Hepatocyte (in vitro differentiated cells): ENCODE measurements at regions not wholly inside any gene's neighbourhood (a gene's known extent, or its start where the extent isn't known, plus 50 kb on each side); places are given as distances from the start of the nearest gene placed in this dataset.

Source experiments
- DNase-seq: peaks from one replicate; pipeline ENCODE4 v3.0.0-alpha.2; 2016; ENCODE audit warnings: low spot score
- H2AFZ ChIP-seq: fragments of 200-600 bp; sonication (generic); 2 replicates; pipeline ENCODE4 v1.6.0; 2016; ENCODE audit warnings: antibody characterized with exemption, mild to moderate bottlenecking
- H3K27ac ChIP-seq: fragments of 200-600 bp; sonication (generic); 2 replicates; pipeline ENCODE4 v1.5.1; 2016; ENCODE audit warnings: mild to moderate bottlenecking
- H3K27me3 ChIP-seq: fragments of 200-600 bp; sonication (generic); 2 replicates; pipeline ENCODE4 v1.6.1; 2016
- H3K36me3 ChIP-seq: fragments of 200-600 bp; sonication (generic); replicated peaks from 2 replicates; pipeline ENCODE4 v1.5.1; 2016; ENCODE audit warnings: low read depth; ENCODE audit not compliant: insufficient read depth
- H3K4me1 ChIP-seq: fragments of 200-600 bp; sonication (generic); 2 replicates; pipeline ENCODE4 v1.5.1; 2016; ENCODE audit warnings: mild to moderate bottlenecking, moderate library complexity; ENCODE audit not compliant: insufficient read depth
- H3K4me2 ChIP-seq: fragments of 200-600 bp; sonication (generic); 2 replicates; pipeline ENCODE4 v1.6.0; 2016
- H3K4me3 ChIP-seq: fragments of 200-600 bp; sonication (generic); 2 replicates; pipeline ENCODE4 v1.5.1; 2016; ENCODE audit warnings: mild to moderate bottlenecking
- H3K79me2 ChIP-seq: fragments of 200-600 bp; sonication (generic); 2 replicates; pipeline ENCODE4 v1.6.0; 2017; ENCODE audit warnings: mild to moderate bottlenecking
- H3K9me2 ChIP-seq: fragments of 200-600 bp; sonication (generic); replicated peaks from 2 replicates; pipeline ENCODE4 v1.6.0; 2017; ENCODE audit warnings: mild to moderate bottlenecking; ENCODE audit not compliant: insufficient read depth
- H3K9me3 ChIP-seq: fragments of 200-600 bp; sonication (generic); 2 replicates; pipeline ENCODE4 v1.5.1; 2016; ENCODE audit warnings: low read depth, mild to moderate bottlenecking
- H4K20me1 ChIP-seq: fragments of 200-600 bp; sonication (generic); 2 replicates; pipeline ENCODE4 v1.6.0; 2016; ENCODE audit warnings: mild to moderate bottlenecking; ENCODE audit not compliant: insufficient read depth, poor library complexity, severe bottlenecking
- EZH2 ChIP-seq: fragments of 200-600 bp; sonication (generic); IDR thresholded peaks from 2 replicates; pipeline ENCODE4 v1.6.1; 2016; ENCODE audit warnings: antibody characterized with exemption, mild to moderate bottlenecking, borderline replicate concordance
- EZH2phosphoT487 ChIP-seq: fragments of 200-600 bp; sonication (generic); IDR thresholded peaks from one replicate; pipeline ENCODE4 v1.6.1; 2018; ENCODE audit warnings: antibody characterized with exemption, mild to moderate bottlenecking, low read depth, moderate library complexity; ENCODE audit not compliant: unreplicated experiment, severe bottlenecking
- WGBS: methylation state at CpG from one replicate; pipeline ENCODE4 v1.1.6; 2016; ENCODE audit warnings: low lambda C conversion rate; ENCODE audit errors: missing lambda C conversion rate; 5-methylcytosine and 5-hydroxymethylcytosine counted together
- TF ChIP-seq, protein P1 (sequence below): fragments of 200-600 bp; sonication (generic); IDR thresholded peaks from 2 replicates; pipeline ENCODE4 v1.5.1; 2016; ENCODE audit warnings: antibody characterized with exemption, mild to moderate bottlenecking; ENCODE audit not compliant: poor library complexity

- H3K79me2 ChIP-seq: no peaks in the 10 kb centered on the region
- no peaks in the 10 kb centered on the region for H3K9me3 ChIP-seq
- H4K20me1 ChIP-seq: no peaks in the 10 kb centered on the region
- no peak for TF ChIP-seq EZH2phosphoT487
- TF ChIP-seq, protein P1, sequence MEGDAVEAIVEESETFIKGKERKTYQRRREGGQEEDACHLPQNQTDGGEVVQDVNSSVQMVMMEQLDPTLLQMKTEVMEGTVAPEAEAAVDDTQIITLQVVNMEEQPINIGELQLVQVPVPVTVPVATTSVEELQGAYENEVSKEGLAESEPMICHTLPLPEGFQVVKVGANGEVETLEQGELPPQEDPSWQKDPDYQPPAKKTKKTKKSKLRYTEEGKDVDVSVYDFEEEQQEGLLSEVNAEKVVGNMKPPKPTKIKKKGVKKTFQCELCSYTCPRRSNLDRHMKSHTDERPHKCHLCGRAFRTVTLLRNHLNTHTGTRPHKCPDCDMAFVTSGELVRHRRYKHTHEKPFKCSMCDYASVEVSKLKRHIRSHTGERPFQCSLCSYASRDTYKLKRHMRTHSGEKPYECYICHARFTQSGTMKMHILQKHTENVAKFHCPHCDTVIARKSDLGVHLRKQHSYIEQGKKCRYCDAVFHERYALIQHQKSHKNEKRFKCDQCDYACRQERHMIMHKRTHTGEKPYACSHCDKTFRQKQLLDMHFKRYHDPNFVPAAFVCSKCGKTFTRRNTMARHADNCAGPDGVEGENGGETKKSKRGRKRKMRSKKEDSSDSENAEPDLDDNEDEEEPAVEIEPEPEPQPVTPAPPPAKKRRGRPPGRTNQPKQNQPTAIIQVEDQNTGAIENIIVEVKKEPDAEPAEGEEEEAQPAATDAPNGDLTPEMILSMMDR: no peak
- TF ChIP-seq EZH2: no peak
- no peaks in the 10 kb centered on the region for H3K27me3 ChIP-seq
- no peak overlapping the region for H3K4me3 ChIP-seq
- 50% methylated on average over 2 of the region's 2 CpGs for WGBS
- no peaks in the 10 kb centered on the region for H3K36me3 ChIP-seq
- H3K9me2 ChIP-seq: no peaks in the 10 kb centered on the region
- no peak for DNase-seq
- no peak overlapping the region for H3K4me2 ChIP-seq
- H3K27ac ChIP-seq: no peak overlapping the region
- H3K4me1 ChIP-seq: no peaks in the 10 kb centered on the region
- H2AFZ ChIP-seq: no peak overlapping the region
These were observed 564.5 kb downstream of the ZNF674 start for GRCh38 chrX:45980726-45981125.

GRCh38 chrX:45975633-45976032 lies 569.6 kb downstream of the ZNF674 start:
- H3K79me2 ChIP-seq: no peaks in the 10 kb centered on the region
- H3K4me1 ChIP-seq: no peaks in the 10 kb centered on the region
- no peak overlapping the region for H3K4me2 ChIP-seq
- no peak for DNase-seq
- TF ChIP-seq EZH2 (no peak), EZH2phosphoT487 (no peak)
- TF ChIP-seq, protein P1: no peak
- H3K9me3 ChIP-seq: no peaks in the 10 kb centered on the region
- no peak overlapping the region for H3K4me3 ChIP-seq
- H3K36me3 ChIP-seq: no peaks in the 10 kb centered on the region
- no peaks in the 10 kb centered on the region for H4K20me1 ChIP-seq
- H3K27me3 ChIP-seq: no peaks in the 10 kb centered on the region
- no peaks in the 10 kb centered on the region for H3K9me2 ChIP-seq
- no peak overlapping the region for H2AFZ ChIP-seq
- H3K27ac ChIP-seq: no peak overlapping the region

DNA sequence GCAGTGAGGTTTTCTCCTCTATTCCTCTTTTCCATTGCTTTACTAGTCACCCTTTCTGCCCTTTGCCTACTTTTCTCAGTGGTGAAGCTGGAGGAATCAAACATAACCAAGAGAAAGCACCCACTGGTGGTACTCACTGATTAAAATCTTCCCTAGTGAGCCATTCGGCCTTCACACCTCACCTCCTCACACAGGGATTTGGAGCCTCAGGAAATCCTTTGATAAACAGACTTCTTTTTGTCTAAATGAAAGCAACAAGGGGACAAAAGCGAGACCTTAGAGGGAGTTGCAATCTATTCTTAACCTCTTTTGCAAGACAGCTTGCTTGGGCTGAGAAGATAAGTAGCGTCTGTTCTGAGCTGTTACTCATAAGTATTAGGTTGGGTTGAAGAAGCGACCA lies 572.6 kb downstream of the ZNF674 start:
- no peak overlapping the region for H3K4me2 ChIP-seq
- H3K27ac ChIP-seq: no peak overlapping the region
- WGBS: 53% methylated on average over 4 of the region's 4 CpGs
- H3K4me1 ChIP-seq: no peaks in the 10 kb centered on the region
- H3K27me3 ChIP-seq: no peaks in the 10 kb centered on the region
- H2AFZ ChIP-seq: no peak overlapping the region
- H3K36me3 ChIP-seq: no peaks in the 10 kb centered on the region
- no peaks in the 10 kb centered on the region for H4K20me1 ChIP-seq
- no peak for TF ChIP-seq EZH2phosphoT487
- no peak for TF ChIP-seq EZH2
- TF ChIP-seq, protein P1: no peak
- no peak for DNase-seq
- no peaks in the 10 kb centered on the region for H3K9me3 ChIP-seq
- H3K4me3 ChIP-seq: no peak overlapping the region
- no peaks in the 10 kb centered on the region for H3K9me2 ChIP-seq
- H3K79me2 ChIP-seq: no peaks in the 10 kb centered on the region

GRCh38 chrX:45959567-45959966 lies 585.7 kb downstream of the ZNF674 start:
- WGBS: 94% methylated on average over 7 of the region's 7 CpGs
- no peaks in the 10 kb centered on the region for H4K20me1 ChIP-seq
- no peaks in the 10 kb centered on the region for H3K9me3 ChIP-seq
- no peak for DNase-seq
- H3K27me3 ChIP-seq: no peaks in the 10 kb centered on the region
- H3K9me2 ChIP-seq: no peaks in the 10 kb centered on the region
- no peak overlapping the region for H3K27ac ChIP-seq
- H3K79me2 ChIP-seq: no peaks in the 10 kb centered on the region
- H3K4me1 ChIP-seq: no peaks in the 10 kb centered on the region
- H3K4me3 ChIP-seq: no peak overlapping the region
- H2AFZ ChIP-seq: no peak overlapping the region
- TF ChIP-seq EZH2phosphoT487 (no peak), EZH2 (no peak)
- TF ChIP-seq, protein P1: no peak
- H3K4me2 ChIP-seq: no peak overlapping the region
- H3K36me3 ChIP-seq: no peaks in the 10 kb centered on the region
